ENCODE measurements at regions not wholly inside any gene's neighbourhood (a gene's known extent, or its start where the extent isn't known, plus 50 kb on each side); places are given as distances from the start of the nearest gene placed in this dataset.

DNA sequence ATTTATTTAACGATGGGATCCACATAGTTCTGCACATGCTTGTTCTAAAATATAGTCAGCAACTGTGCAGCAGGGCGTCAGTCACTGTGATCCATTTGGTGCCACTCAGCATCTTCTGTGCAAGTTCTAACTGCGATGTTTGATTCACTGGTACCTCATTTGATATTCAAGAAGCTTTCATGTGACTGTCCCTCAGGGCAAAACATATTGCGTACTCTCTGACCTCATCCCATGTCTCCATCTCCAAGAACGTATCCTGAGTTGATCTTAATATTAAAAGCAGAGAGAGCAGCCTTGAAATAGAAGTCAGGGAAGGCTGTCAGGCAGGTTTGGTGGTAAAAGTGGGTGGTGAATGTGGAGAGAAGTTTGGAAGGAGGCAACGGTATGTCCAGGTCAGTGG is 116.5 kb upstream of the ATP10B start:
- Histone ChIP-seq H3K4me3 (no peak overlapping the region), H3K27me3 (no peaks in the 10 kb centered on the region), H3K36me3 (no peaks in the 10 kb centered on the region), H3K27ac (no peak overlapping the region), H3K4me1 (no peaks in the 10 kb centered on the region), H3K9me3 (no peaks in the 10 kb centered on the region)
- no peak for DNase-seq
- no peak for TF ChIP-seq CTCF (IDR thresholded peaks at IDR 0.05)
- intact Hi-C loops (cut with DNase I; ENCODE audit: low total_unique reads) = no loop called here

DNA sequence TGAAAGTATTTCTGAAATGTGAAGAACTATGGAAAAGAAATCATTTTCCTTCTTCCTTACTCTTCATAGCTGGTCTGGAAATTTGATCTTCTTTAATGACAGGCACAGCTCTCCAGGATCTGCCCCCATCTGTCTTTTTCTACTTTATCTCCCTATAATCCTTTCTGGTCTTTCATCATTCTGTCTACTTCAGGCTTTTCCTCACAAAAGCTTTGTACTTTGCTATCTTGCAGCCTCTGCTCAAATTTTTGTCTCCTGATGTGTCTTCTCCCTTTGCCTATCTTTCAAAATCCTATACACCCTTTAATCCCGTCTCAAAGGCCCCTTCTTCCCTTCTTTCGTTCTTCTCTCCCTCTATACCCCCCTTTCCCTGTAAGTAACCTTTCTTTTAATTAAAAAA is 114.9 kb upstream of the ATP10B start:
- H3K9me3 ChIP-seq = no peaks in the 10 kb centered on the region
- intact Hi-C loops (cut with DNase I; ENCODE audit: low total_unique reads) = no loop called here
- no peaks in the 10 kb centered on the region for H3K27me3 ChIP-seq
- no peaks in the 10 kb centered on the region for H3K4me1 ChIP-seq
- H3K36me3 ChIP-seq = no peaks in the 10 kb centered on the region
- H3K27ac ChIP-seq = no peak overlapping the region
- DNase-seq = no peak
- no peak overlapping the region for H3K4me3 ChIP-seq
- no peak for TF ChIP-seq CTCF (IDR thresholded peaks at IDR 0.05)

DNA sequence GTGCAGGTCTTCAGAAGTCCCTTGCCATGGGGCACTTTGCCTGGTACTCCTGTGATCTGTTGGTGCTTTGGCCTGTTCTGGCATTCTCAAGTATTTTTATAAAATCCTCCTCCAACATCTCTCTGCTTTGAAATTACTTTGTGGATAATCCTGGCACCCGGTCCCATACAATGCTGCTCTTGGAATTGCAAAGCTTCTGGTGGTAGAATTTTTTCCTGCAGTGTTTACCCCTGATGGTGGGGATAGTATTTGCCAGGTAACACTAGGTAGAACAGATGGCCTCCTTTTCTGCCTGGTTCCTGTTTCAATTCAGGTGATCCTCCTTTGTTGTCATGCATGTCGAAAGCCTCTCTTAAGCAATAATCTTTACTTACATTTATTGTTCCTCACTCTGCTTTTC is 109.8 kb upstream of the ATP10B start:
- DNase-seq = no peak
- no peaks in the 10 kb centered on the region for H3K4me1 ChIP-seq
- H3K27me3 ChIP-seq = no peaks in the 10 kb centered on the region
- H3K27ac ChIP-seq = no peak overlapping the region
- H3K36me3 ChIP-seq = no peaks in the 10 kb centered on the region
- no peaks in the 10 kb centered on the region for H3K9me3 ChIP-seq
- no peak for TF ChIP-seq CTCF (IDR thresholded peaks at IDR 0.05)
- H3K4me3 ChIP-seq = no peak overlapping the region
- intact Hi-C loops (cut with DNase I; ENCODE audit: low total_unique reads) = no loop called here

DNA sequence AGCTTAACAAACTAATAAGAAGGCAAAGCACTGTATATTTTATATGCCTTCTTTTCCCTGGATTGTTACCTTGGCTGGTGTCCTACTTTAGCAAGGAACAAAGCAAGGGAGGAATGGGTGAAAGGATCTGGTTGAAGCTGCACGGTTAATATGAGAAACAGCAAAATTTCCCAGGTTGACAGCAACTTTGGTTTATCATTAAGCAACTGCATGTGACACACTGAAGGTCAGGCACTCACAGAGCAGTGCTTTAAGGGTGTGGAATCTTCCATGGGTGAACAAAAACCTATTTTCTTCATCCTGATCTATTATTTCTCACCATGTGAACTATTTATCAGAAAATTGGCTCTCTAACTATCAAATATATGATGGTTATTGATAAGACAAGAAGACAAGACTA is 109.0 kb upstream of the ATP10B start:
- Histone ChIP-seq H3K4me1 (no peaks in the 10 kb centered on the region), H3K9me3 (no peaks in the 10 kb centered on the region), H3K27me3 (no peaks in the 10 kb centered on the region), H3K4me3 (no peak overlapping the region), H3K27ac (no peak overlapping the region), H3K36me3 (no peaks in the 10 kb centered on the region)
- intact Hi-C loops (cut with DNase I; ENCODE audit: low total_unique reads) = no loop called here
- TF ChIP-seq CTCF (IDR thresholded peaks at IDR 0.05) = no peak
- DNase-seq = no peak

DNA sequence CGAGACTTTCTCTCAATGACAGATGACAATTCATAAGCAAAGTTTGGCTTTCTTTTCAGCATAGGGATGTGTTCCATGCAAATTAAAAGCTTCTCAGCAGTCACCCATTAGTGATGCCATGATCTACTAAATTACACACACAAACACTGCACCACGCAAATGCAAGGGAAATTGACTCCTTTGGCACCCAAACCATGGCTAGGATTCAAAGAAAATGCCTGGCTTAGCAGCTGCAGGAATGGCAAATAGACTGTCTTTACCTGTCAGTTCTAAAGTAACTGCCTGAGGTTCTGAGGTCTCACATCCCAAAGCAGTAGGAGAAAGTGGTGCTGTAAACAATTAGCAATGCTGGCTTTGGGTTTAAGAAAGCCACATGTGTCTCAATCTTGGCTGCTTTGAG is 108.6 kb upstream of the ATP10B start:
- H3K4me3 ChIP-seq = no peak overlapping the region
- no peak for TF ChIP-seq CTCF (IDR thresholded peaks at IDR 0.05)
- H3K36me3 ChIP-seq = no peaks in the 10 kb centered on the region
- H3K27ac ChIP-seq = no peak overlapping the region
- no peaks in the 10 kb centered on the region for H3K4me1 ChIP-seq
- DNase-seq = no peak
- no peaks in the 10 kb centered on the region for H3K27me3 ChIP-seq
- no peaks in the 10 kb centered on the region for H3K9me3 ChIP-seq
- intact Hi-C loops (cut with DNase I; ENCODE audit: low total_unique reads) = no loop called here

DNA sequence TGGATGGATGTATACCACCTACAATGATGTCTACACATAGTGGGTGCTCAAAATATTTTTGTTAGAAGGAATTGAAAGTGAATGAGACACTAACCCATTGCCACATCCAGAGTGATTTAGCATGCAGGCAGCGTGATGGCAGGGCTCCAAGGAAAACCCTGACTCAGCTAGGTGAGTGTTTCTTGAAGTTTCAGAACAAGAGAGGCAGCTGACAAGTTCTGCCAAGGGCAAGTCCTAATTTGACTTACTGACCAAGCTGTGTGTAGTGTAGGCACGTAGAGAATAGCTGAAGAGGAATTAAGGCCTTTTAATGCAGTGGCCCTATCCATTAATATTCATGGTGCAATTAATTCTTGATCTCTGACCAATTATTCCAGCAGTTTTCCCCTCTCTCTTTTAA is 107.8 kb upstream of the ATP10B start:
- Histone ChIP-seq H3K27ac (no peak overlapping the region), H3K27me3 (no peaks in the 10 kb centered on the region), H3K4me1 (no peaks in the 10 kb centered on the region), H3K36me3 (no peaks in the 10 kb centered on the region), H3K9me3 (no peaks in the 10 kb centered on the region), H3K4me3 (no peak overlapping the region)
- no peak for TF ChIP-seq CTCF (IDR thresholded peaks at IDR 0.05)
- DNase-seq = no peak
- intact Hi-C loops (cut with DNase I; ENCODE audit: low total_unique reads) = no loop called here

Measured in tibial artery (tissue), 4 donors.